ENCODE measurements at regions not wholly inside any gene's neighbourhood (a gene's known extent, or its start where the extent isn't known, plus 50 kb on each side); places are given as distances from the start of the nearest gene placed in this dataset.

GRCh38 chr13:67299072-67299635 lies 69.0 kb upstream of the PCDH9 start:
- H3K4me2 ChIP-seq (ENCODE audit: low read depth, low read length) = no peak overlapping the region
- no peaks in the 10 kb centered on the region for H3K9me2 ChIP-seq (replicated peaks; ENCODE audit: insufficient read depth, low read length)
- H3K9me3 ChIP-seq (replicated peaks; ENCODE audit: insufficient read depth, low read length) = no peaks in the 10 kb centered on the region
- H3K4me3 ChIP-seq (ENCODE audit: low read length) = no peak overlapping the region
- no peaks in the 10 kb centered on the region for H3K36me3 ChIP-seq (replicated peaks; ENCODE audit: insufficient read depth, low read length)
- no peak for DNase-seq
- H2AFZ ChIP-seq (ENCODE audit: low read length) = no peak overlapping the region
- H3K9ac ChIP-seq (ENCODE audit: low read length) = no peak overlapping the region
- H4K20me1 ChIP-seq (ENCODE audit: insufficient read depth, low read length) = no peaks in the 10 kb centered on the region
- H3K27me3 ChIP-seq (replicated peaks; ENCODE audit: insufficient read depth, low read length) = no peaks in the 10 kb centered on the region
- H3K79me2 ChIP-seq (ENCODE audit: low read length) = no peaks in the 10 kb centered on the region
- H3K27ac ChIP-seq (ENCODE audit: low read length) = no peak overlapping the region
- TF ChIP-seq EZH2 (optimal IDR thresholded peaks at IDR 0.05; ENCODE audit: low read depth, low read length) (no peak), CTCF (IDR thresholded peaks at IDR 0.05; ENCODE audit: low read length) (no peak), EZH2phosphoT487 (IDR thresholded peaks at IDR 0.05; ENCODE audit: low read length) (no peak)
- no peaks in the 10 kb centered on the region for H3F3A ChIP-seq (ENCODE audit: insufficient read depth, low read length)
- H3K4me1 ChIP-seq (ENCODE audit: low read length) = no peaks in the 10 kb centered on the region

- Histone ChIP-seq H3K79me2 (ENCODE audit: low read length) (no peaks in the 10 kb centered on the region), H3K27ac (ENCODE audit: low read length) (no peak overlapping the region), H4K20me1 (ENCODE audit: insufficient read depth, low read length) (no peaks in the 10 kb centered on the region), H2AFZ (ENCODE audit: low read length) (no peak overlapping the region), H3K4me3 (ENCODE audit: low read length) (no peak overlapping the region), H3K4me2 (ENCODE audit: low read depth, low read length) (no peak overlapping the region), H3K9me2 (replicated peaks; ENCODE audit: insufficient read depth, low read length) (no peaks in the 10 kb centered on the region), H3K9ac (ENCODE audit: low read length) (no peak overlapping the region), H3K4me1 (ENCODE audit: low read length) (no peaks in the 10 kb centered on the region), H3K27me3 (replicated peaks; ENCODE audit: insufficient read depth, low read length) (no peaks in the 10 kb centered on the region), H3K36me3 (replicated peaks; ENCODE audit: insufficient read depth, low read length) (no peaks in the 10 kb centered on the region), H3K9me3 (replicated peaks; ENCODE audit: insufficient read depth, low read length) (no peaks in the 10 kb centered on the region), H3F3A (ENCODE audit: insufficient read depth, low read length) (no peaks in the 10 kb centered on the region)
- DNase-seq = no peak
- TF ChIP-seq EZH2phosphoT487 (IDR thresholded peaks at IDR 0.05; ENCODE audit: low read length) = no peak
- TF ChIP-seq CTCF (IDR thresholded peaks at IDR 0.05; ENCODE audit: low read length) = no peak
- TF ChIP-seq EZH2 (optimal IDR thresholded peaks at IDR 0.05; ENCODE audit: low read depth, low read length) = no peak
These were observed 68.2 kb upstream of the PCDH9 start for GRCh38 chr13:67298297-67298696.

- TF ChIP-seq CTCF (IDR thresholded peaks at IDR 0.05; ENCODE audit: low read length) = no peak
- TF ChIP-seq EZH2phosphoT487 (IDR thresholded peaks at IDR 0.05; ENCODE audit: low read length) = no peak
- no peak for TF ChIP-seq EZH2 (optimal IDR thresholded peaks at IDR 0.05; ENCODE audit: low read depth, low read length)
- no peak overlapping the region for H2AFZ ChIP-seq (ENCODE audit: low read length)
- no peaks in the 10 kb centered on the region for H4K20me1 ChIP-seq (ENCODE audit: insufficient read depth, low read length)
- no peaks in the 10 kb centered on the region for H3K36me3 ChIP-seq (replicated peaks; ENCODE audit: insufficient read depth, low read length)
- no peak overlapping the region for H3K4me2 ChIP-seq (ENCODE audit: low read depth, low read length)
- no peak overlapping the region for H3K4me3 ChIP-seq (ENCODE audit: low read length)
- H3K27ac ChIP-seq (ENCODE audit: low read length) = no peak overlapping the region
- H3K27me3 ChIP-seq (replicated peaks; ENCODE audit: insufficient read depth, low read length) = no peaks in the 10 kb centered on the region
- H3F3A ChIP-seq (ENCODE audit: insufficient read depth, low read length) = no peaks in the 10 kb centered on the region
- no peak for DNase-seq
- no peaks in the 10 kb centered on the region for H3K9me2 ChIP-seq (replicated peaks; ENCODE audit: insufficient read depth, low read length)
- no peaks in the 10 kb centered on the region for H3K4me1 ChIP-seq (ENCODE audit: low read length)
- H3K9ac ChIP-seq (ENCODE audit: low read length) = no peak overlapping the region
- no peaks in the 10 kb centered on the region for H3K9me3 ChIP-seq (replicated peaks; ENCODE audit: insufficient read depth, low read length)
- H3K79me2 ChIP-seq (ENCODE audit: low read length) = no peaks in the 10 kb centered on the region
These were observed 66.4 kb upstream of the PCDH9 start for GRCh38 chr13:67296511-67296910.
